ENCODE measurements at regions not wholly inside any gene's neighbourhood (a gene's known extent, or its start where the extent isn't known, plus 50 kb on each side); places are given as distances from the start of the nearest gene placed in this dataset.

DNA sequence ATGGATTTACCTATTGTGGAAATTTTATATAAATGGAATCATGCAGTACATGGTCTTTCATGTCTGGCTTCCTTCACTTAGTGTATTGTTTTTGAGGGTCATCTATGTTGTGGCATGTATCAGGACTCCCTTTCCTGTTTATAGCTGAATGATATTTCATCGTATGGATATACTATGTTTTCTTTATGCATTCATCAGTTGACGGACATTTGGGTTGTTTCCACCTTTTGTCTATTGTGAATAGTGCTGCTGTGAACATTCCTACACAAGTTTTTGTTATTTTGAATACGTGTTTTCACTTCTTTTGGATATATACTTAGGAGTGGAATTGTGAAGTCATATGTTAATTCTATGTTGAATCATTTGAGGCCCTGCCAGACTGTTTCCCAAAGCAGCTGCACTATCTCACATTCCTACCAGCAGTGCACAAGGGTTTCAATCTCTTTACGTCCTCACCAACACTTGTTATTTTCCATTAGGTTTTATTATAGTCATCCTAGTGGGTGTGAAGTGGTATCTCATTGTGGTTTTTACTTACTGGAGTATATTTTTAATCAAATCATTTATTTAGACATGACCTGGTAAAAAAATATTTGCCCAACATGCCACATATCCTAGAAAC is 262.7 kb downstream of the DLEU7 start:
- TF ChIP-seq, protein P1, sequence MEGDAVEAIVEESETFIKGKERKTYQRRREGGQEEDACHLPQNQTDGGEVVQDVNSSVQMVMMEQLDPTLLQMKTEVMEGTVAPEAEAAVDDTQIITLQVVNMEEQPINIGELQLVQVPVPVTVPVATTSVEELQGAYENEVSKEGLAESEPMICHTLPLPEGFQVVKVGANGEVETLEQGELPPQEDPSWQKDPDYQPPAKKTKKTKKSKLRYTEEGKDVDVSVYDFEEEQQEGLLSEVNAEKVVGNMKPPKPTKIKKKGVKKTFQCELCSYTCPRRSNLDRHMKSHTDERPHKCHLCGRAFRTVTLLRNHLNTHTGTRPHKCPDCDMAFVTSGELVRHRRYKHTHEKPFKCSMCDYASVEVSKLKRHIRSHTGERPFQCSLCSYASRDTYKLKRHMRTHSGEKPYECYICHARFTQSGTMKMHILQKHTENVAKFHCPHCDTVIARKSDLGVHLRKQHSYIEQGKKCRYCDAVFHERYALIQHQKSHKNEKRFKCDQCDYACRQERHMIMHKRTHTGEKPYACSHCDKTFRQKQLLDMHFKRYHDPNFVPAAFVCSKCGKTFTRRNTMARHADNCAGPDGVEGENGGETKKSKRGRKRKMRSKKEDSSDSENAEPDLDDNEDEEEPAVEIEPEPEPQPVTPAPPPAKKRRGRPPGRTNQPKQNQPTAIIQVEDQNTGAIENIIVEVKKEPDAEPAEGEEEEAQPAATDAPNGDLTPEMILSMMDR (IDR thresholded peaks at IDR 0.05): no peak
- Histone ChIP-seq H3K4me1 (no peaks in the 10 kb centered on the region), H3K27me3 (no peaks in the 10 kb centered on the region), H3K27ac (no peak overlapping the region), H3K9me3 (no peaks in the 10 kb centered on the region), H3K36me3 (no peaks in the 10 kb centered on the region), H3K4me3 (no peak overlapping the region)
- ATAC-seq (no peak), DNase-seq (peak in 1 of 4 donors; percentile 35)
- intact Hi-C loops (cut with DNase I): no loop called here

DNA sequence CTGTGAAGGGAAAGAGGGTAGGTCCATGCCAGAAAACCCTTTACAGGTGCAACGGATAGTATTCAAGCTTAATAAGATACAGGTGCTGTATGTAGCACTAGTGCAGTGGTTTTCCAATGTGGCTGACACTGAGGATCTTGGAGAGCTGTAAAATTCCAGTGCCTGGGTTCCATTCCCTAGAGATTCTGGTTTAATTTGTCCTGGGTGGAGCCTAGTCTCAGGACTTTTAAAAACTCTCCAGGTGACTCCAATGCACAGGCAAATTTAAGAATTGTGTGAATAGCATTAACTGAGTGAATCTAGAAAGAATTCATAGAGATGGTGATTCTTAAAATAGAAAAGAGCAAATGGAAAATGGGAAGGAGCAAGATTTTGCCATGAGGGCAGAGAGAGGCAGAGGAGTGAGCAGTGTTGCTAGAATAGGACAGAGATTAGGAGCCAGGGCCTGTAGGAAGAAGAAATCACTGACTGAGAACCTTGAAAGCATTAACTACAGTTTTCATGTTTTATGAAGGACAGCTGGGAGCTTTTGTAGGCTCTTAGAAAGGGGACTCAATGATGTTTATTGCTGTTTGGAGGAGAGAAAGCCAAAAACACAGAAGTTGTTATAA is 261.8 kb downstream of the DLEU7 start:
- Histone ChIP-seq H3K9me3 (no peaks in the 10 kb centered on the region), H3K27ac (no peak overlapping the region), H3K36me3 (no peaks in the 10 kb centered on the region), H3K27me3 (no peaks in the 10 kb centered on the region), H3K4me3 (no peak overlapping the region), H3K4me1 (peaks cover 0 to 2% of the 10 kb centered on the region in 2 donors)
- TF ChIP-seq, protein P1 (IDR thresholded peaks at IDR 0.05): no peak
- no peak for DNase-seq
- intact Hi-C loops (cut with DNase I): no loop called here
- no peak for ATAC-seq

DNA sequence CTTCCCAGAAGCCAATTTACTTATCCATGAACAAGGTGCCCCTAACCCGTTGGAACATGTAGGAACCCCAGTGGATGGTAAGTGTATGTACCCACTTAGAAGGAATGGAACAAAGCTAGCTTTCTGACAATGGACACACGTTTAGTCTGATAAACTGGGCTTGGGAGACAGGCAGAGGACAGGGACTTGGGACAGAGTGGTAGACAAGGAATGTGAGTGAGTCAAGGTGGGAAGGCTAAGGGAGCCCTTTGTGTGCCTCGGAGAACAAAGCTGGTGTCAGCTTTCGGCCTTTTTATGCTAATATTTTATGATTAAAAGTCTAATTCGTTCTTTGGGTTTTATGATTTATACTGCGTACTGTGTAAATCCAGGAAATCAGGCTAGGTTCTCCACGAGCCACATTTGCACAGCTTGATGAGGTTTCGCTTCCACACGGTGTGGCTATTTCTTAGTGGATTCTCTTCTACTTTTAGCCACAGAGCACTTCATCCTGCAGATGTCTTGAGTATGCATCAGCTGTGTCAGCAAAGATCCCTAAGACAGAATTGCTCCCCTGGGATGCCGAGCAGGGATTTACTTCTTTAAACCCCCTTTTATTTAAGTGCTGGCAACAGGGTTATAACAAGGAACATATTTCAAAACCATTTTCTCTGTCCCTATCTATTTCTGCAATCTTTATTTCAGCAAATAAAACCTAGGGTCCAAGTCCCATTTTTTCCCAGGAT is 258.5 kb downstream of the DLEU7 start:
- Histone ChIP-seq H3K4me1 (peaks cover 0 to 4% of the 10 kb centered on the region in 2 donors), H3K27me3 (no peaks in the 10 kb centered on the region), H3K9me3 (no peaks in the 10 kb centered on the region), H3K36me3 (no peaks in the 10 kb centered on the region), H3K27ac (no peak overlapping the region), H3K4me3 (no peak overlapping the region)
- DNase-seq: no peak
- TF ChIP-seq, protein P1 (IDR thresholded peaks at IDR 0.05): no peak
- no peak for ATAC-seq
- intact Hi-C loops (cut with DNase I): no loop called here

DNA sequence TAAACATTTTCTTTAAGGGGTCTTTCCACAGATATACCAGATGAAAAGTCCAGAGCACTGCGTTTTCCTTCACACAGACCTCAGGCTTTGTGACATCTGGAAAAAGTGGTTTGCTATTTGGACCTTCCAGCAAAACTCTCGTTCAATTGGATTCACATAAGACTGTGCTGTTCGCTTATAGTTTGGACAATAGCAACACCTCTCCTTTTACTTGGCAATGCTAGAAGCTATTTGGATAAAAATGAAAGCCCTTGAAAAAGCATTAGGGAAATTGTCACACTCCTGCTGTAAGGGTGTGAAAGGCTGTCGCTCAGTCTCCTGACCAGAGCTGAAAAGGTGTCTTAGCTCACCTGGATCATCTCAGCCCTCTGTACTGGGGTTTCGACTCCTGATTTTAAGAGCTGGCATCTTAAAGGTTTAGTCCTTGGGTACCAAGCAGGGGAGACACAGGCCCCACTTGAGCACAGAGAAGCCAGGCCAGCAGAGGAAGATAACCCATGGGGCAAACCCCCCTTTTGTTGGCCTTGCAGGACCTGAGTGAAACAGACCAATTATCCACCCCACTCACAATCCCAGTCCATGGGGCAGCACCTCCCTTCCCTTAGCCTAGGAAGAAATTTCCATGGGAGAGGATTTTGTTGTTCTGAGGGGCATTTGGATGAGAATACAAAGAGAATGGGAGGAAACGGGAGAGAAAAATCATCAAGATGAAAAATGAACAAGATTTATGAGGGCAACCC is 257.6 kb downstream of the DLEU7 start:
- Histone ChIP-seq H3K27ac (no peak overlapping the region), H3K9me3 (no peaks in the 10 kb centered on the region), H3K4me1 (peaks cover 0 to 4% of the 10 kb centered on the region in 2 donors), H3K36me3 (no peaks in the 10 kb centered on the region), H3K27me3 (no peaks in the 10 kb centered on the region), H3K4me3 (no peak overlapping the region)
- DNase-seq (no peak), ATAC-seq (no peak)
- intact Hi-C loops (cut with DNase I): no loop called here
- TF ChIP-seq, protein P1 (IDR thresholded peaks at IDR 0.05): no peak

Measured in left lung (tissue), 4 donors.